DOHH2 (cell line): ENCODE measurements at regions not wholly inside any gene's neighbourhood (a gene's known extent, or its start where the extent isn't known, plus 50 kb on each side); places are given as distances from the start of the nearest gene placed in this dataset.

ENCODE experiments used
- EZH2phosphoT487 ChIP-seq: fragments of 200-600 bp; sonication (generic); IDR thresholded peaks from 2 replicates; pipeline ENCODE4 v1.6.1; 2017; ENCODE audit warnings: borderline replicate concordance, mild to moderate bottlenecking, antibody characterized with exemption, low read length, moderate library complexity, mixed read lengths
- TF ChIP-seq, protein P1 (sequence below): fragments of 200-600 bp; sonication (generic); IDR thresholded peaks from one replicate; pipeline ENCODE4 v1.5.1; 2014; ENCODE audit warnings: antibody characterized with exemption, mild to moderate bottlenecking, low read depth, low read length; ENCODE audit not compliant: poor library complexity, severe bottlenecking

DNA sequence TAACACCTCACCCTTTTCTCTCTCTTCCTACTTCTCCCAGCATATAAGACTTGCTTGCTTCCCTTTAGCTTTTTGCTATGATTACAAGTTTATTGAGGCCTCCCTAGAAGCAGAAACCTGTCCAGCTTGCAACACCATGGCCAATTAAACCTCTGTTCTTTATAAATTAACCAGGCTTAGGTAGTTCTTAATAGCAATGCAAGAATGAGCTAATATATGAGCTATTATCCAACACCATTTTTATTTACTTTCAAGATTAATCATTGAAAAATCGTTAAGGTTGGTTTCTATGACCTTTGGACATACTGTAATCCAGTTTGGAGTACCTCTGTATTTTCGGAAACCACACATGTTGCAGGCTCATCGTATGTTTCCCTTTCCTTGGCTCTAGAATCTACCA, 643.1 kb downstream of the ZPLD1 start:
- TF ChIP-seq, protein P1, sequence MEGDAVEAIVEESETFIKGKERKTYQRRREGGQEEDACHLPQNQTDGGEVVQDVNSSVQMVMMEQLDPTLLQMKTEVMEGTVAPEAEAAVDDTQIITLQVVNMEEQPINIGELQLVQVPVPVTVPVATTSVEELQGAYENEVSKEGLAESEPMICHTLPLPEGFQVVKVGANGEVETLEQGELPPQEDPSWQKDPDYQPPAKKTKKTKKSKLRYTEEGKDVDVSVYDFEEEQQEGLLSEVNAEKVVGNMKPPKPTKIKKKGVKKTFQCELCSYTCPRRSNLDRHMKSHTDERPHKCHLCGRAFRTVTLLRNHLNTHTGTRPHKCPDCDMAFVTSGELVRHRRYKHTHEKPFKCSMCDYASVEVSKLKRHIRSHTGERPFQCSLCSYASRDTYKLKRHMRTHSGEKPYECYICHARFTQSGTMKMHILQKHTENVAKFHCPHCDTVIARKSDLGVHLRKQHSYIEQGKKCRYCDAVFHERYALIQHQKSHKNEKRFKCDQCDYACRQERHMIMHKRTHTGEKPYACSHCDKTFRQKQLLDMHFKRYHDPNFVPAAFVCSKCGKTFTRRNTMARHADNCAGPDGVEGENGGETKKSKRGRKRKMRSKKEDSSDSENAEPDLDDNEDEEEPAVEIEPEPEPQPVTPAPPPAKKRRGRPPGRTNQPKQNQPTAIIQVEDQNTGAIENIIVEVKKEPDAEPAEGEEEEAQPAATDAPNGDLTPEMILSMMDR, result no peak
- TF ChIP-seq EZH2phosphoT487, result no peak
